Natural killer cell treated with Interleukin-12 subunit alpha and Interleukin-12 subunit beta and Interleukin-15 and Interleukin-18, amount 100 ng/mL, for 72 hours (primary cell): ENCODE measurements at regions not wholly inside any gene's neighbourhood (a gene's known extent, or its start where the extent isn't known, plus 50 kb on each side); places are given as distances from the start of the nearest gene placed in this dataset.

Experiments
- ATAC-seq, 2 donors: fragments of 150-1000 bp; cut with Tn5 transposase in 1 of 2; sonication (Bioruptor Pico), chemical (Tn5 transposase) in 1 of 2; 2 replicates each; pipeline ENCODE4 v1.10.0; 2021
- DNase-seq: peaks from one replicate; pipeline ENCODE4 v3.0.0; 2022; ENCODE audit warnings: low spot score
- H3K27ac Mint-ChIP-seq, 2 donors: 1 replicate in 1 of 2; 2 replicates in 1 of 2; pipeline ENCODE4 v1.8.0; 2022; ENCODE audit warnings: mixed read lengths in 2 of 2, mild to moderate bottlenecking in 1 of 2, moderate library complexity in 1 of 2
- H3K27me3 Mint-ChIP-seq, 2 donors: 1 replicate in 1 of 2; 2 replicates in 1 of 2; pipeline ENCODE4 v1.8.0; 2022; ENCODE audit warnings: mixed read lengths in 2 of 2
- H3K36me3 Mint-ChIP-seq: one replicate; pipeline ENCODE4 v1.8.0; 2022; ENCODE audit warnings: mixed read lengths
- H3K4me1 Mint-ChIP-seq, 2 donors: 1 replicate in 1 of 2; 2 replicates in 1 of 2; pipeline ENCODE4 v1.8.0; 2022; ENCODE audit warnings: low read depth in 2 of 2, mixed read lengths in 2 of 2, mild to moderate bottlenecking in 1 of 2
- H3K4me3 Mint-ChIP-seq: one replicate; pipeline ENCODE4 v1.8.0; 2022; ENCODE audit warnings: mixed read lengths
- H3K9me3 Mint-ChIP-seq: 2 replicates; pipeline ENCODE4 v1.8.0; 2022; ENCODE audit warnings: mixed read lengths

GRCh38 chr2:144091622-144092021 is 428.3 kb downstream of the ZEB2 start:
- DNase-seq, result no peak
- H3K4me1 Mint-ChIP-seq, result peaks cover 16 to 35% of the 10 kb centered on the region in 2 donors
- H3K27ac Mint-ChIP-seq, result no peak overlapping the region
- no peak for ATAC-seq
- H3K9me3 Mint-ChIP-seq, result peaks cover 12% of the 10 kb centered on the region
- no peaks in the 10 kb centered on the region for H3K27me3 Mint-ChIP-seq
- H3K4me3 Mint-ChIP-seq, result no peak overlapping the region
- H3K36me3 Mint-ChIP-seq, result peaks cover 66% of the 10 kb centered on the region

- Mint-ChIP-seq H3K27me3 (no peaks in the 10 kb centered on the region), H3K36me3 (peaks cover 51% of the 10 kb centered on the region), H3K4me3 (no peak overlapping the region), H3K27ac (no peak overlapping the region), H3K4me1 (peaks cover 15 to 25% of the 10 kb centered on the region in 2 donors), H3K9me3 (peaks cover 7% of the 10 kb centered on the region)
- ATAC-seq (no peak), DNase-seq (no peak)
Measured at GRCh38 chr2:144088863-144089262, 431.1 kb downstream of the ZEB2 start.

- Mint-ChIP-seq H3K27me3 (no peaks in the 10 kb centered on the region), H3K27ac (peak overlapping the region; percentile 47 to 78), H3K4me1 (peaks cover 19 to 25% of the 10 kb centered on the region in 2 donors), H3K9me3 (peaks cover 6% of the 10 kb centered on the region), H3K36me3 (peaks cover 42% of the 10 kb centered on the region), H3K4me3 (peak overlapping the region; percentile 61)
- DNase-seq (no peak), ATAC-seq (no peak)
Measured at GRCh38 chr2:144086965-144087364, 433.0 kb downstream of the ZEB2 start.

- Mint-ChIP-seq H3K27me3 (no peaks in the 10 kb centered on the region), H3K36me3 (peaks cover 28% of the 10 kb centered on the region), H3K4me1 (peaks cover 19 to 25% of the 10 kb centered on the region in 2 donors), H3K4me3 (no peak overlapping the region), H3K9me3 (peaks cover 6% of the 10 kb centered on the region), H3K27ac (no peak overlapping the region)
- no peak for DNase-seq
- no peak for ATAC-seq
Measured at GRCh38 chr2:144085016-144085415, 434.9 kb downstream of the ZEB2 start.

- Mint-ChIP-seq H3K4me3 (no peak overlapping the region), H3K27me3 (no peaks in the 10 kb centered on the region), H3K27ac (no peak overlapping the region), H3K9me3 (peaks cover 6% of the 10 kb centered on the region), H3K36me3 (peaks cover 23% of the 10 kb centered on the region), H3K4me1 (peaks cover 19 to 25% of the 10 kb centered on the region in 2 donors)
- DNase-seq, result no peak
- ATAC-seq, result no peak
Measured at GRCh38 chr2:144084114-144084661, 435.7 kb downstream of the ZEB2 start.

- Mint-ChIP-seq H3K4me1 (peaks cover 19 to 20% of the 10 kb centered on the region in 2 donors), H3K36me3 (peaks cover 13% of the 10 kb centered on the region), H3K27me3 (no peaks in the 10 kb centered on the region), H3K27ac (no peak overlapping the region), H3K9me3 (peaks cover 6% of the 10 kb centered on the region), H3K4me3 (no peak overlapping the region)
- ATAC-seq (no peak), DNase-seq (no peak)
Measured at GRCh38 chr2:144083211-144083610, 436.7 kb downstream of the ZEB2 start.

- DNase-seq (no peak), ATAC-seq (no peak)
- Mint-ChIP-seq H3K4me3 (no peak overlapping the region), H3K4me1 (peaks cover 15 to 16% of the 10 kb centered on the region in 2 donors), H3K27me3 (no peaks in the 10 kb centered on the region), H3K9me3 (peaks cover 2% of the 10 kb centered on the region), H3K27ac (peak overlapping the region in 1 of 2 donors; percentile 45), H3K36me3 (peaks cover 9% of the 10 kb centered on the region)
Measured at GRCh38 chr2:144082777-144083176, 437.1 kb downstream of the ZEB2 start.

- no peaks in the 10 kb centered on the region for H3K27me3 Mint-ChIP-seq
Measured at GRCh38 chr2:144082327-144082726, 437.6 kb downstream of the ZEB2 start.

GRCh38 chr2:144081272-144081671 is 438.6 kb downstream of the ZEB2 start:
- no peaks in the 10 kb centered on the region for H3K36me3 Mint-ChIP-seq
- H3K4me1 Mint-ChIP-seq, result peaks cover 5 to 9% of the 10 kb centered on the region in 2 donors
- DNase-seq, result no peak
- no peak overlapping the region for H3K4me3 Mint-ChIP-seq
- ATAC-seq, result no peak
- H3K27ac Mint-ChIP-seq, result peak overlapping the region in 1 of 2 donors; percentile 50
- H3K9me3 Mint-ChIP-seq, result no peaks in the 10 kb centered on the region
- H3K27me3 Mint-ChIP-seq, result no peaks in the 10 kb centered on the region

More at GRCh38 chr2:144082327-144082726, 437.6 kb downstream of the ZEB2 start:
- peaks cover 4% of the 10 kb centered on the region for H3K36me3 Mint-ChIP-seq
- ATAC-seq (no peak), DNase-seq (no peak)
- peak overlapping the region in 1 of 2 donors; percentile 45 for H3K27ac Mint-ChIP-seq
- H3K4me3 Mint-ChIP-seq, result no peak overlapping the region
- no peaks in the 10 kb centered on the region for H3K9me3 Mint-ChIP-seq
- H3K4me1 Mint-ChIP-seq, result peaks cover 11 to 12% of the 10 kb centered on the region in 2 donors

GRCh38 chr2:144079803-144080202 is 440.1 kb downstream of the ZEB2 start:
- Mint-ChIP-seq H3K9me3 (no peaks in the 10 kb centered on the region), H3K4me1 (peaks cover 0 to 9% of the 10 kb centered on the region in 2 donors), H3K4me3 (no peak overlapping the region), H3K27me3 (no peaks in the 10 kb centered on the region), H3K27ac (no peak overlapping the region), H3K36me3 (no peaks in the 10 kb centered on the region)
- no peak for ATAC-seq
- DNase-seq, result no peak

GRCh38 chr2:144078802-144079724 is 440.9 kb downstream of the ZEB2 start:
- no peaks in the 10 kb centered on the region for H3K9me3 Mint-ChIP-seq
- no peaks in the 10 kb centered on the region for H3K27me3 Mint-ChIP-seq
- H3K4me3 Mint-ChIP-seq, result no peak overlapping the region
- no peaks in the 10 kb centered on the region for H3K36me3 Mint-ChIP-seq
- H3K4me1 Mint-ChIP-seq, result peaks cover 0 to 6% of the 10 kb centered on the region in 2 donors
- no peak overlapping the region for H3K27ac Mint-ChIP-seq
- DNase-seq (no peak), ATAC-seq (no peak)

- no peak overlapping the region for H3K27ac Mint-ChIP-seq
- H3K9me3 Mint-ChIP-seq, result no peaks in the 10 kb centered on the region
- H3K27me3 Mint-ChIP-seq, result no peaks in the 10 kb centered on the region
- ATAC-seq, result no peak
- no peak overlapping the region for H3K4me3 Mint-ChIP-seq
- DNase-seq, result no peak
- no peaks in the 10 kb centered on the region for H3K36me3 Mint-ChIP-seq
- peaks cover 0 to 6% of the 10 kb centered on the region in 2 donors for H3K4me1 Mint-ChIP-seq
Measured at GRCh38 chr2:144078106-144078505, 441.8 kb downstream of the ZEB2 start.

- Mint-ChIP-seq H3K27ac (no peak overlapping the region), H3K4me3 (no peak overlapping the region), H3K9me3 (no peaks in the 10 kb centered on the region), H3K27me3 (no peaks in the 10 kb centered on the region), H3K4me1 (no peaks in the 10 kb centered on the region), H3K36me3 (no peaks in the 10 kb centered on the region)
- DNase-seq (no peak), ATAC-seq (no peak)
Measured at GRCh38 chr2:144074450-144074849, 445.5 kb downstream of the ZEB2 start.

GRCh38 chr2:144071461-144071860 is 448.5 kb downstream of the ZEB2 start:
- H3K9me3 Mint-ChIP-seq, result no peaks in the 10 kb centered on the region
- no peaks in the 10 kb centered on the region for H3K27me3 Mint-ChIP-seq
- H3K27ac Mint-ChIP-seq, result no peak overlapping the region
- ATAC-seq (no peak), DNase-seq (no peak)
- H3K36me3 Mint-ChIP-seq, result no peaks in the 10 kb centered on the region
- peaks cover 0 to 6% of the 10 kb centered on the region in 2 donors for H3K4me1 Mint-ChIP-seq
- no peak overlapping the region for H3K4me3 Mint-ChIP-seq
